Right lobe of liver (tissue), 6 donors: ENCODE measurements at regions not wholly inside any gene's neighbourhood (a gene's known extent, or its start where the extent isn't known, plus 50 kb on each side); places are given as distances from the start of the nearest gene placed in this dataset.
A peak's percentile ranks its signal among the peaks of the same experiment; 100 is the strongest.

ENCODE experiments used
- ATAC-seq, 4 donors: fragments of 200-7000 bp; cut with Tn5 transposase; one replicate each; pipeline ENCODE4 v1.9.1; 2020; ENCODE audit warnings: mild to moderate bottlenecking in 4 of 4, moderate library complexity in 4 of 4
- DNase-seq, 3 donors: peaks; one replicate each; pipeline ENCODE4 v3.0.0-alpha.2; 2020
- H3K27ac ChIP-seq, 3 donors: fragments of 200-600 bp; one replicate each; pipeline ENCODE4 v1.8.0; 2022
- H3K27me3 ChIP-seq, 2 donors: fragments of 200-600 bp; one replicate each; pipeline ENCODE4 v1.8.0; 2022
- H3K36me3 ChIP-seq, 4 donors: fragments of 200-600 bp; sonication (generic) in 1 of 4; one replicate each; pipeline versions ENCODE4 v1.5.1 to v1.8.0; 2017 to 2022; ENCODE audit warnings: control low read depth in 1 of 4
- H3K4me1 ChIP-seq, 4 donors: fragments of 200-600 bp; sonication (generic) in 1 of 4; one replicate each; pipeline versions ENCODE4 v1.5.1 to v1.8.0; 2017 to 2022; ENCODE audit warnings: control low read depth in 1 of 4
- H3K4me3 ChIP-seq, 3 donors: fragments of 200-600 bp; one replicate each; pipeline ENCODE4 v1.8.0; 2022
- H3K9me3 ChIP-seq, 4 donors: fragments of 200-600 bp; sonication (generic) in 1 of 4; one replicate each; pipeline versions ENCODE4 v1.5.1 to v1.8.0; 2017 to 2022; ENCODE audit warnings: control low read depth in 1 of 4
- CTCF ChIP-seq, 4 donors: fragments of 200-600 bp in 3 of 4; fragments of 450-650 bp in 1 of 4; IDR thresholded peaks; one replicate each; pipeline versions ENCODE4 v1.5.1 to v1.8.0; 2016 to 2022; ENCODE audit warnings: antibody characterized with exemption in 4 of 4, mild to moderate bottlenecking in 2 of 4
- POLR2A ChIP-seq: fragments of 450-650 bp; IDR thresholded peaks from one replicate; pipeline ENCODE4 v1.6.1; 2017; ENCODE audit warnings: antibody characterized with exemption, mild to moderate bottlenecking
- WGBS: methylation state at CpG from one replicate; pipeline ENCODE4 v1.1.6; 2018; ENCODE audit warnings: low coverage, low lambda C conversion rate; ENCODE audit not compliant: insufficient coverage; ENCODE audit errors: missing lambda C conversion rate; 5-methylcytosine and 5-hydroxymethylcytosine counted together
- intact Hi-C, 2 donors: fragments of 100-400 bp; cut with DNase I; formaldehyde crosslinking; loops; one replicate each; pipeline versions ENCODE4 v1.11.2 to v1.14.1; 2022
- donor health status: DM: no; HTN: yes; CAD: no.
- donor health status: DM: no; HTN: no; CAD: no.
- donor health status: DM: no; HTN: no; CAD: no.
- donor health status: DM: no; HTN: yes; CAD: no.
- donor health status: DM: no; HTN: yes; CAD: no.

GRCh38 chr15:96554541-96554940 lies 224.0 kb downstream of the NR2F2 start:
- Histone ChIP-seq H3K9me3 (no peaks in the 10 kb centered on the region), H3K27me3 (no peaks in the 10 kb centered on the region), H3K4me3 (no peak overlapping the region), H3K4me1 (peaks cover 0 to 9% (median 0%) of the 10 kb centered on the region in 4 donors), H3K27ac (no peak overlapping the region), H3K36me3 (no peaks in the 10 kb centered on the region)
- DNase-seq (no peak), ATAC-seq (no peak)
- TF ChIP-seq POLR2A (no peak), CTCF (IDR thresholded peaks at IDR 0.05) (no peak)
- intact Hi-C loops, result no loop called here

- H3K27me3 ChIP-seq, result no peaks in the 10 kb centered on the region
- intact Hi-C loops, result no loop called here
- WGBS, result no CpG with 5 or more reads among the region's 1 CpG
- H3K4me1 ChIP-seq, result peaks cover 0 to 20% (median 0%) of the 10 kb centered on the region in 4 donors
- no peak overlapping the region for H3K4me3 ChIP-seq
- peak; percentile 65 to 84 (median 78) for ATAC-seq
- TF ChIP-seq CTCF (IDR thresholded peaks at IDR 0.05) (no peak), POLR2A (no peak)
- H3K36me3 ChIP-seq, result no peaks in the 10 kb centered on the region
- no peaks in the 10 kb centered on the region for H3K9me3 ChIP-seq
- peak; percentile 26 to 62 (median 56) for DNase-seq
- H3K27ac ChIP-seq, result no peak overlapping the region
Measured at GRCh38 chr15:96559087-96559486, 228.6 kb downstream of the NR2F2 start.

GRCh38 chr15:96559631-96560030 lies 229.1 kb downstream of the NR2F2 start:
- no peak for DNase-seq
- H3K9me3 ChIP-seq, result no peaks in the 10 kb centered on the region
- WGBS, result 30% methylated on average over 4 of the region's 4 CpGs

DNA sequence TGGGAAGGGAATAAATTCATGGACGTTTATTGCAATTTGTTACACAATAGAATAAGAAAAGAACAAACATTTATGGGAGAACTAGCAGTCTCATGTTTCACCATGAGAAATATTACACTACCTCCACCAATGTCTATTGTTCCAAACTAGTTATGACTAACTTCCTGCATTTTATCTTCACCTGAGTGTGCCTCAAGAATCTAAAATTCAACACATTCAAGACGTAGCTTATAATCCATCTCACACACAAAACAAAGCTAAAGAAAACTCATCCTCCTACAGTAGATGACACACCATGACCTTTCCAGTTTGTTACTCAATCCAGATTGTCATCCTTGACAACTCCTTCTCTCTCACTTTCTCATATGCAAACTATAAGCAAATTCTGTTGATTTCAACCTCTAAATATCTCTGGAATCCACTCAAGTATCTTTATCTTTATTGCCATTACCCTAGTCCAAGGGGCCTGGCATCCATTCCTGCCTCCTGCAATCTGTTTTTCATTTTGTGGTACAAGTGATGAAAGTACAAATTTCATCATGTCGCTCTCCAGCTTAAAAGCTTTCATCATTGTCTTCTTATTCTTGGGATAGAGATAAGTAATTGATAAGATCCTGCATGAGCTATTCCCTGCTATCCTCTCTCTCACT lies 229.9 kb downstream of the NR2F2 start:
- 28% methylated on average over 3 of the region's 3 CpGs for WGBS
- Histone ChIP-seq H3K27me3 (no peaks in the 10 kb centered on the region), H3K4me1 (peaks cover 0 to 20% (median 0%) of the 10 kb centered on the region in 4 donors), H3K9me3 (no peaks in the 10 kb centered on the region), H3K36me3 (no peaks in the 10 kb centered on the region), H3K4me3 (no peak overlapping the region), H3K27ac (no peak overlapping the region)
- ATAC-seq (peak in 1 of 4 donors; percentile 11), DNase-seq (no peak)
- TF ChIP-seq POLR2A, result no peak
- no peak for TF ChIP-seq CTCF (IDR thresholded peaks at IDR 0.05)
- intact Hi-C loops, result no loop called here

More at GRCh38 chr15:96559631-96560030, 229.1 kb downstream of the NR2F2 start:
- Histone ChIP-seq H3K27ac (no peak overlapping the region), H3K27me3 (no peaks in the 10 kb centered on the region), H3K4me3 (no peak overlapping the region), H3K4me1 (peaks cover 0 to 20% (median 0%) of the 10 kb centered on the region in 4 donors), H3K36me3 (no peaks in the 10 kb centered on the region)
- no peak for TF ChIP-seq POLR2A
- no peak for TF ChIP-seq CTCF (IDR thresholded peaks at IDR 0.05)
- intact Hi-C loops, result no loop called here
- peak in 3 of 4 donors; percentile 40 to 57 (median 44) for ATAC-seq
